ENCODE measurements at regions not wholly inside any gene's neighbourhood (a gene's known extent, or its start where the extent isn't known, plus 50 kb on each side); places are given as distances from the start of the nearest gene placed in this dataset.

GRCh38 chr2:74078466-74078865 lies 69.2 kb downstream of the BOLA3 start:
- intact Hi-C loops (cut with DNase I; ENCODE audit: low total_unique reads) = no loop called here
- no peaks in the 10 kb centered on the region for H3K4me1 ChIP-seq

GRCh38 chr2:74079522-74080341 lies 68.0 kb downstream of the BOLA3 start:
- Histone ChIP-seq H3K4me1 (no peaks in the 10 kb centered on the region), H3K9me3 (no peaks in the 10 kb centered on the region), H3K36me3 (no peaks in the 10 kb centered on the region), H3K27ac (no peak overlapping the region), H3K4me3 (no peak overlapping the region), H3K27me3 (no peaks in the 10 kb centered on the region)
- intact Hi-C loops (cut with DNase I; ENCODE audit: low total_unique reads) = no loop called here
- TF ChIP-seq CTCF (IDR thresholded peaks at IDR 0.05) (no peak), POLR2A (IDR thresholded peaks at IDR 0.05) (no peak)
- DNase-seq = no peak

More at GRCh38 chr2:74078466-74078865, 69.2 kb downstream of the BOLA3 start:
- H3K9me3 ChIP-seq = no peaks in the 10 kb centered on the region
- TF ChIP-seq POLR2A (IDR thresholded peaks at IDR 0.05) = no peak
- TF ChIP-seq CTCF (IDR thresholded peaks at IDR 0.05) = no peak
- H3K27me3 ChIP-seq = no peaks in the 10 kb centered on the region
- H3K27ac ChIP-seq = no peak overlapping the region
- no peak for DNase-seq
- no peaks in the 10 kb centered on the region for H3K36me3 ChIP-seq
- no peak overlapping the region for H3K4me3 ChIP-seq

GRCh38 chr2:74080346-74080745 lies 67.4 kb downstream of the BOLA3 start:
- no peak overlapping the region for H3K27ac ChIP-seq
- no peaks in the 10 kb centered on the region for H3K36me3 ChIP-seq
- H3K4me1 ChIP-seq = no peaks in the 10 kb centered on the region
- H3K9me3 ChIP-seq = no peaks in the 10 kb centered on the region
- intact Hi-C loops (cut with DNase I; ENCODE audit: low total_unique reads) = no loop called here
- no peaks in the 10 kb centered on the region for H3K27me3 ChIP-seq
- peak in 2 of 4 experiments; percentile 13 to 14 for TF ChIP-seq CTCF (IDR thresholded peaks at IDR 0.05)
- TF ChIP-seq POLR2A (IDR thresholded peaks at IDR 0.05) = no peak
- DNase-seq = no peak
- H3K4me3 ChIP-seq = no peak overlapping the region

- Histone ChIP-seq H3K27ac (no peak overlapping the region), H3K27me3 (no peaks in the 10 kb centered on the region), H3K4me3 (no peak overlapping the region), H3K4me1 (no peaks in the 10 kb centered on the region), H3K36me3 (no peaks in the 10 kb centered on the region), H3K9me3 (no peaks in the 10 kb centered on the region)
- intact Hi-C loops (cut with DNase I; ENCODE audit: low total_unique reads) = no loop called here
- DNase-seq = no peak
- TF ChIP-seq POLR2A (IDR thresholded peaks at IDR 0.05) (no peak), CTCF (IDR thresholded peaks at IDR 0.05) (no peak)
Observed at GRCh38 chr2:74081030-74081762, 66.5 kb downstream of the BOLA3 start.

- Histone ChIP-seq H3K4me3 (no peak overlapping the region), H3K4me1 (no peaks in the 10 kb centered on the region), H3K36me3 (no peaks in the 10 kb centered on the region), H3K27me3 (no peaks in the 10 kb centered on the region), H3K27ac (no peak overlapping the region), H3K9me3 (no peaks in the 10 kb centered on the region)
- DNase-seq = no peak
- intact Hi-C loops (cut with DNase I; ENCODE audit: low total_unique reads) = no loop called here
- no peak for TF ChIP-seq CTCF (IDR thresholded peaks at IDR 0.05)
- TF ChIP-seq POLR2A (IDR thresholded peaks at IDR 0.05) = no peak
Observed at GRCh38 chr2:74081763-74082110, 66.0 kb downstream of the BOLA3 start.
